ENCODE measurements at regions not wholly inside any gene's neighbourhood (a gene's known extent, or its start where the extent isn't known, plus 50 kb on each side); places are given as distances from the start of the nearest gene placed in this dataset.

GRCh38 chr21:26709090-26709489 is 136.0 kb upstream of the CYYR1 start:
- Histone ChIP-seq H4K20me1 (replicated peaks; ENCODE audit: control insufficient read depth, extremely low read depth, insufficient read depth, low read length) (no peaks in the 10 kb centered on the region), H3K36me3 (ENCODE audit: control insufficient read depth in 2 of 2, extremely low read depth in 1 of 2, insufficient read depth in 2 of 2, low read length in 2 of 2) (no peaks in the 10 kb centered on the region), H3K4me2 (ENCODE audit: insufficient read depth, low read length) (no peak overlapping the region), H3K4me1 (ENCODE audit: control insufficient read depth, extremely low read depth, insufficient read depth, low read length) (no peaks in the 10 kb centered on the region), H3K27ac (ENCODE audit: insufficient read depth, low read depth, low read length) (no peak overlapping the region), H3K9me1 (replicated peaks; ENCODE audit: control insufficient read depth, extremely low read depth, insufficient read depth, low read length) (no peaks in the 10 kb centered on the region), H3K79me2 (ENCODE audit: control insufficient read depth, insufficient read depth, low read length) (no peaks in the 10 kb centered on the region), H3K9me3 (replicated peaks; ENCODE audit: control insufficient read depth, insufficient read depth, low read length) (no peaks in the 10 kb centered on the region), H3K9ac (replicated peaks; ENCODE audit: extremely low read depth, insufficient read depth, low read length) (no peak overlapping the region), H3K4me3 (replicated peaks in 1 of 3; ENCODE audit: insufficient read depth in 1 of 3, low read depth in 1 of 3, low read length in 3 of 3) (no peak overlapping the region), H3K27me3 (ENCODE audit: control insufficient read depth in 2 of 2, insufficient read depth in 2 of 2, low read length in 2 of 2) (no peaks in the 10 kb centered on the region), H2AFZ (ENCODE audit: low read depth, low read length) (no peak overlapping the region)
- DNase-seq (ENCODE audit: low read depth, low spot score) (no peak), FAIRE-seq (no peak)
- dilution Hi-C loops (cut with MboI; ENCODE audit: extremely low pct_ligation_motif_present, low sequenced_read_pairs) = no loop called here
- no TSS peak for BruUV-seq (replicated peaks)
- ChIA-PET POLR2A (no interaction called here), CTCF (interaction anchor here (1.6 to 2.1 kb wide), 2 partner anchors 8 to 9 kb away, joined by 5 to 13 read pairs; no protein-coding TSS in a partner anchor)
- intact Hi-C loops (cut with micrococcal nuclease) = no loop called here
- TF ChIP-seq GATA2 (IDR thresholded peaks at IDR 0.05; ENCODE audit: insufficient read depth, insufficient read length, low read depth, low read length) = no peak
- no peak for TF ChIP-seq JUN (IDR thresholded peaks at IDR 0.05; ENCODE audit: borderline replicate concordance, insufficient read depth, insufficient read length, low read depth)
- no peak for TF ChIP-seq MYC (IDR thresholded peaks at IDR 0.05; ENCODE audit: low read depth, low read length)
- TF ChIP-seq POLR2A (IDR thresholded peaks at IDR 0.05; ENCODE audit: low read depth, low read length) = no peak
- no peak for TF ChIP-seq FOS (IDR thresholded peaks at IDR 0.05; ENCODE audit: borderline replicate concordance, insufficient read depth, low read length)
- no peak for TF ChIP-seq POLR2AphosphoS5 (IDR thresholded peaks at IDR 0.05; ENCODE audit: insufficient read depth, low read depth, low read length)
- no peak for TF ChIP-seq MAX (IDR thresholded peaks at IDR 0.05; ENCODE audit: insufficient read depth, insufficient read length)
- TF ChIP-seq EZH2 (IDR thresholded peaks at IDR 0.05; ENCODE audit: borderline replicate concordance, low read depth, low read length, severe bottlenecking) = no peak
- no peak for TF ChIP-seq CTCF (IDR thresholded peaks at IDR 0.05; ENCODE audit: extremely low read depth in 1 of 2, insufficient read depth in 1 of 2, low read depth in 1 of 2, low read length in 2 of 2)
